LNCaP clone FGC (cell line): ENCODE measurements at regions not wholly inside any gene's neighbourhood (a gene's known extent, or its start where the extent isn't known, plus 50 kb on each side); places are given as distances from the start of the nearest gene placed in this dataset.

Source experiments
- DNase-seq: peaks from one replicate; pipeline ENCODE4 v3.0.0-alpha.2; 2011; ENCODE audit warnings: low read depth
- H3K4me3 ChIP-seq: 2 replicates; pipeline ENCODE4 v1.5.1; 2011; ENCODE audit warnings: mild to moderate bottlenecking, low read depth, low read length, control low read depth
- TF ChIP-seq, protein P1 (sequence below): IDR thresholded peaks from 2 replicates; pipeline ENCODE4 v1.5.1; 2012; ENCODE audit warnings: mild to moderate bottlenecking; ENCODE audit not compliant: control insufficient read depth, insufficient read depth; ENCODE audit errors: extremely low read depth

DNA sequence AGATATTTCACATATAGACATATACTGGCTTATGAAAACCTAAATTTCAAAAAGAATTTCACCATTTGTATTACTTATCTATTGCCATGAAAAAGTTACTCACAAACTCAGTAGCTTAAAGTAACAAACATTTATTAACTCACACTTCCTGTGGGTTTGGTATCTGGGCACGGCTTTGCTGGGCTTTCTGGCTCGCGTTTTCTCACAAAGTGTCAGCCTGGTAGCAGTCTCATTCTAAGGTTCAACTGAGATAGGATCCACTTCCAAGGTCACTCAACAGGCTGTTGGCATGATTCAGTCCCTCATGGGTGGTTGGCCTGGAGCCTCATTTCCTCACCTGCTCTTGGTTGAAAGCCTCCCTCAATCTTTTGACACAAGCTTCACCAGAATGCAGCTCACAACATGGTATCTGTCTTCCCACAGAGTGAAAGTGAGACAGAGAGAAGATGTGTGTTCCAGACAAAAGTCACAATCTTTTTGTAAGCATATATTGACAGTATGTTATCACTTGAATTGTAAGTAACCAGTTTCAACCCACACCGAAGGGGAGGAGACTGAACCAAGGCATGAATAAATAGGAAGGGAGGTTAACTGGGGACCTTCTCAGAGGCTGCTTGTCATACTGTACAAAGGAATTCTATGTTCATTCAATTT is 1065.8 kb upstream of the SPRY2 start:
- no peak overlapping the region for H3K4me3 ChIP-seq
- TF ChIP-seq, protein P1, sequence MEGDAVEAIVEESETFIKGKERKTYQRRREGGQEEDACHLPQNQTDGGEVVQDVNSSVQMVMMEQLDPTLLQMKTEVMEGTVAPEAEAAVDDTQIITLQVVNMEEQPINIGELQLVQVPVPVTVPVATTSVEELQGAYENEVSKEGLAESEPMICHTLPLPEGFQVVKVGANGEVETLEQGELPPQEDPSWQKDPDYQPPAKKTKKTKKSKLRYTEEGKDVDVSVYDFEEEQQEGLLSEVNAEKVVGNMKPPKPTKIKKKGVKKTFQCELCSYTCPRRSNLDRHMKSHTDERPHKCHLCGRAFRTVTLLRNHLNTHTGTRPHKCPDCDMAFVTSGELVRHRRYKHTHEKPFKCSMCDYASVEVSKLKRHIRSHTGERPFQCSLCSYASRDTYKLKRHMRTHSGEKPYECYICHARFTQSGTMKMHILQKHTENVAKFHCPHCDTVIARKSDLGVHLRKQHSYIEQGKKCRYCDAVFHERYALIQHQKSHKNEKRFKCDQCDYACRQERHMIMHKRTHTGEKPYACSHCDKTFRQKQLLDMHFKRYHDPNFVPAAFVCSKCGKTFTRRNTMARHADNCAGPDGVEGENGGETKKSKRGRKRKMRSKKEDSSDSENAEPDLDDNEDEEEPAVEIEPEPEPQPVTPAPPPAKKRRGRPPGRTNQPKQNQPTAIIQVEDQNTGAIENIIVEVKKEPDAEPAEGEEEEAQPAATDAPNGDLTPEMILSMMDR = no peak
- no peak for DNase-seq

DNA sequence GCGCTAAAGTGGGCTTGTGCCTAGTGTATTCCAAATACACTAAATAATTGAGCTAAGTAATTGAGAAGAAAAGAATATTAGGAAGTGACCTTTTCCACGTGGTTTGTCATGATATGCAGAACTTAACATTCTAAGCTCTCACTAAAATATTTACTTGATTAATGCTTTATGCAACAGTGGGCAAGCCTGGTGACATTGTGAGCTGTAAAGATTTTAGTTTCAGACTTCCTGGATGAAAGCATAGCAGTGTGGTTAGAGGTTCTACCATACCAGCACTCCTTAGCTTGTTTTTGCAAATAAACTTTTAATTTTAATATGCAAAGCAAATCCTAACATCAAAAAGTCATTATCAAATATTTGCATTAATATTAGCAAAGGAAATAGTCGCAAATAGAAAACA is 1065.1 kb upstream of the SPRY2 start:
- TF ChIP-seq, protein P1 = no peak
- no peak overlapping the region for H3K4me3 ChIP-seq
- no peak for DNase-seq

DNA sequence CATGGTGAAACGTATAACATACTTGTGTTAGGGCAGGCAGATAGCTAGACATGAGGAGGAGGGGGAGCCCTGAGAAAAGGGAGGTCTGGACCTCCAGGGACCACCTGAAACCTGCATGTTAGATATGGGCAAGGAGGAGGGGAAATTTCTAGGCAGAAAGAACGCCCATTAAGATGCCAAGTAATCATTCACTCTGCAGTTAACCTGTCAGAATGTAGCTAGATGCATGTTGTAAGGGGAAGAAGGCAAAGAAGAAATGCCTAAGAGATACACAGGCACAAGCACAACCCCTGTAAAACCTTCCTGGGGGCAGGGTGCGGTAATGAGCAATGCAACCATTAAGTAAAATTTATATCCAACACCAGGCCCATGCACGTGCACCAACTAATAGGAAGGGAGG is 1055.3 kb upstream of the SPRY2 start:
- TF ChIP-seq, protein P1 = no peak
- H3K4me3 ChIP-seq = no peak overlapping the region
- no peak for DNase-seq

DNA sequence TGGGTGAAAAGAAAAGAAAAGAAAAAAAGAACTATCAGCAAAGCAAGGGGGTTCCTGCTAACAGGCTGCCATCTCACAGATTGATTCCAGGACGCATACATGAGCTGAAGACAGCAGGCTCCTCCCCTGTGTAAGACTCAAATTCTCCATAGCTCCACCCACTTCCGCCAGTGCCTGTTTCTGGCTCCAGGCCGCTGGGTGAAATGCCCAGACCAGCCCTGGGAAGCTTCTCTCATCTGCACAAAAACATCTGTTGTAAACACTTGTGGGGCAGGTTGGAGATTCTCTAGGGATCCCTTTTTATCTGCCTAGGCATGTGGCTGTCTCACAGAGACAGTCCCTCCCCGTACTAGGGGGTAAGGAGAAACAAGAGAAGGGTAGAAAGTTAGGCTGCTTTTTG is 1054.4 kb upstream of the SPRY2 start:
- no peak for DNase-seq
- H3K4me3 ChIP-seq = no peak overlapping the region
- TF ChIP-seq, protein P1 = no peak

DNA sequence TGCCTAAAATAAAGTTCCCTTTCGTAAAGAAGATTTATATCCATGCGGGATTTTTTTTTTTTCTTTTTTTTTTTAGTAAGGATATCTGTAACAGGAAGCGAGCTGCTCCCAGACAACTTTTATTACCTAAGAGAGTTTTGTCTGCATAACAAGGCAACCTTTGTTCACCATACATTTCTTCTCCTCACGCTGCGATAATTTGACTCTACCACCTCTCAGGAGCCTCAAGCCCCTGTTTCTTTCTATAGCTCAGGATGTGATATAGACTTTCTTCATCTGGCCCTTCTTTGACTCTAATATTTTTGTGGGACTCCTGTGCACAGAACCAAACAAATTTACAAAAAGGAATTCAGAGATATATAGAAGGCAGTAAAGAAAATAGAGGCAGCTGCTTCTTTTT is 1053.7 kb upstream of the SPRY2 start:
- TF ChIP-seq, protein P1 = no peak
- no peak for DNase-seq
- no peak overlapping the region for H3K4me3 ChIP-seq

DNA sequence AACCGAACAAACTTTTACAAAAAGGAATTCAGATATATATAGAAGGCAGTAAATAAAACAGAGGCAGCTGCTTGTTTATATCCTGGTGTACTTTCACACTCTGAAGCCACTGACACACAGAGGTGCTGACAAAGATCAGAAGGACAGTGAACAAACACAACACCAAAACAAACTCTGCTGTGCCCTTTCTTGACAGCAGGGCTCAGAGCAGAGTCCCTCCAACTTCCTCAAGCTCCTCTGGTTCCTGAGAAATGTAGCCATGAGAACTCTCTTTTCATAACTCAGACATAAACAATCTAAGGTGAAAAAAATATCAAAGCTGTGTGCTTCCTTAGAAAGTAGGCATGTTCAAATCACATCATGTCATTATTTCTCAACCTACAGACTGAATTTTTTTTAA is 1052.8 kb upstream of the SPRY2 start:
- H3K4me3 ChIP-seq = no peak overlapping the region
- TF ChIP-seq, protein P1 = no peak
- no peak for DNase-seq

DNA sequence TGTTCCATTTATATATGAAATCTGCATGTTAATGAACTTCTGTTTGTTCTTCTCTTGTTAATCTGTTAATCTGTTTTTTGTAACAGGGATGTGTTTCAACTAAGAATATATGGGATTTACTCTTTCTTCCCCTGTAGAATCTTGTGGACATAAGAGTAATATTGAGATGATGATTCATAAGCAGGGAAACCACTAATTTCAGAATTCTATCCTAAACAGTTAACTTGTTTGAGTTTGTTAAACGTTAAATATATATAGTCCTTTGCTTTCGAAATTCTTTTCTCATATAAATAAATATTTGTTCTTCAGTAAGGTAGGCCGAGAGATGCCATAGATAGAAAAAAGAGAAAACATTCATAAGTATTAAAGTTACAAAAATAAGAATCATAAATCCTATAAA is 1052.2 kb upstream of the SPRY2 start:
- TF ChIP-seq, protein P1 = no peak
- no peak for DNase-seq
- H3K4me3 ChIP-seq = no peak overlapping the region
